ENCODE measurements at regions not wholly inside any gene's neighbourhood (a gene's known extent, or its start where the extent isn't known, plus 50 kb on each side); places are given as distances from the start of the nearest gene placed in this dataset.

- DNase-seq (ENCODE audit: low read depth in 1 of 2, low spot score in 1 of 2), result no peak
- TF ChIP-seq SPI1 (IDR thresholded peaks at IDR 0.05; ENCODE audit: borderline replicate concordance, low read depth) (no peak), REST (IDR thresholded peaks at IDR 0.05; ENCODE audit: insufficient replicate concordance, low read depth) (no peak), POLR2AphosphoS5 (IDR thresholded peaks at IDR 0.05; ENCODE audit: low read depth) (no peak), CTCF (IDR thresholded peaks at IDR 0.05; ENCODE audit: insufficient read depth, low read length) (no peak), GABPA (IDR thresholded peaks at IDR 0.05; ENCODE audit: low read depth) (no peak)
- no peak overlapping the region for H3K4me3 ChIP-seq (replicated peaks; ENCODE audit: insufficient read depth, low read length)
- H3K27me3 ChIP-seq (ENCODE audit: insufficient read depth, poor library complexity, severe bottlenecking), result no peaks in the 10 kb centered on the region
- no peak overlapping the region for H3K27ac ChIP-seq (replicated peaks)
Observed at GRCh38 chr3:59284926-59285325, 235.1 kb upstream of the CFAP20DC start.

GRCh38 chr3:59280113-59280512 is 230.3 kb upstream of the CFAP20DC start:
- H3K27me3 ChIP-seq (ENCODE audit: insufficient read depth, poor library complexity, severe bottlenecking), result no peaks in the 10 kb centered on the region
- no peak for TF ChIP-seq POLR2AphosphoS5 (IDR thresholded peaks at IDR 0.05; ENCODE audit: low read depth)
- no peak for TF ChIP-seq CTCF (IDR thresholded peaks at IDR 0.05; ENCODE audit: insufficient read depth, low read length)
- TF ChIP-seq SPI1 (IDR thresholded peaks at IDR 0.05; ENCODE audit: borderline replicate concordance, low read depth), result no peak
- TF ChIP-seq GABPA (IDR thresholded peaks at IDR 0.05; ENCODE audit: low read depth), result no peak
- no peak for TF ChIP-seq REST (IDR thresholded peaks at IDR 0.05; ENCODE audit: insufficient replicate concordance, low read depth)
- DNase-seq (ENCODE audit: low read depth in 1 of 2, low spot score in 1 of 2), result no peak

GRCh38 chr3:59277816-59278215 is 228.0 kb upstream of the CFAP20DC start:
- DNase-seq (ENCODE audit: low read depth in 1 of 2, low spot score in 1 of 2), result no peak
- no peaks in the 10 kb centered on the region for H3K27me3 ChIP-seq (ENCODE audit: insufficient read depth, poor library complexity, severe bottlenecking)
- TF ChIP-seq POLR2AphosphoS5 (IDR thresholded peaks at IDR 0.05; ENCODE audit: low read depth), result no peak
- TF ChIP-seq CTCF (IDR thresholded peaks at IDR 0.05; ENCODE audit: insufficient read depth, low read length), result no peak
- TF ChIP-seq GABPA (IDR thresholded peaks at IDR 0.05; ENCODE audit: low read depth), result no peak
- no peak for TF ChIP-seq REST (IDR thresholded peaks at IDR 0.05; ENCODE audit: insufficient replicate concordance, low read depth)
- no peak for TF ChIP-seq SPI1 (IDR thresholded peaks at IDR 0.05; ENCODE audit: borderline replicate concordance, low read depth)
- no peak overlapping the region for H3K27ac ChIP-seq (replicated peaks)
- no peak overlapping the region for H3K4me3 ChIP-seq (replicated peaks; ENCODE audit: insufficient read depth, low read length)

More at GRCh38 chr3:59280113-59280512, 230.3 kb upstream of the CFAP20DC start:
- no peak overlapping the region for H3K27ac ChIP-seq (replicated peaks)
- H3K4me3 ChIP-seq (replicated peaks; ENCODE audit: insufficient read depth, low read length), result no peak overlapping the region

Measured in HL-60 (cell line).